Sigmoid colon (tissue), 6 donors: ENCODE measurements at regions not wholly inside any gene's neighbourhood (a gene's known extent, or its start where the extent isn't known, plus 50 kb on each side); places are given as distances from the start of the nearest gene placed in this dataset.
"Not testable (repeated sequence)": the region's sequence is repeated elsewhere in the genome, so short reads cannot be mapped to it uniquely, and the experiment has no call there.

Source experiments
- DNase-seq: peaks from one replicate; pipeline ENCODE4 v3.0.0-alpha.2; 2019
- H3K27ac ChIP-seq, 4 donors: fragments of 200-600 bp; sonication (generic); one replicate each; pipeline ENCODE4 v1.5.1; 2016 to 2019; ENCODE audit warnings: mild to moderate bottlenecking in 1 of 4
- H3K27me3 ChIP-seq, 3 donors: fragments of 200-600 bp; sonication (generic); one replicate each; pipeline ENCODE4 v1.5.1; 2019; ENCODE audit warnings: mild to moderate bottlenecking in 1 of 3
- H3K36me3 ChIP-seq, 4 donors: fragments of 200-600 bp; sonication (generic); one replicate each; pipeline ENCODE4 v1.5.1; 2016 to 2019
- H3K4me1 ChIP-seq, 4 donors: fragments of 200-600 bp; sonication (generic); one replicate each; pipeline ENCODE4 v1.5.1; 2017 to 2019
- H3K4me3 ChIP-seq, 4 donors: fragments of 200-600 bp; sonication (generic); one replicate each; pipeline ENCODE4 v1.5.1; 2017 to 2019; ENCODE audit warnings: mild to moderate bottlenecking in 2 of 4, moderate library complexity in 1 of 4
- H3K9me3 ChIP-seq, 4 donors: fragments of 200-600 bp in 3 of 4; sonication (generic) in 3 of 4; one replicate each; pipeline versions ENCODE4 v1.5.1 to v1.6.1; 2013 to 2019
- EP300 ChIP-seq, 4 donors: sonication (generic); formaldehyde crosslinking; IDR thresholded peaks; one replicate each; pipeline ENCODE4 v1.6.1; 2017; ENCODE audit warnings: antibody characterized with exemption in 4 of 4
- POLR2A ChIP-seq, 2 donors: fragments of 450-650 bp; IDR thresholded peaks; one replicate each; pipeline ENCODE4 v1.6.1; 2016; ENCODE audit warnings: antibody characterized with exemption in 2 of 2, mild to moderate bottlenecking in 2 of 2, moderate library complexity in 2 of 2
- POLR2AphosphoS5 ChIP-seq, 4 donors: sonication (generic); formaldehyde crosslinking; IDR thresholded peaks; one replicate each; pipeline ENCODE4 v1.6.1; 2017; ENCODE audit warnings: antibody characterized with exemption in 4 of 4
- WGBS, 2 donors: extraction: QIAGEN DNeasy Blood & Tissue Kit; methylation state at CpG; one replicate each; pipeline ENCODE4 v1.1.7; 2013; 5-methylcytosine and 5-hydroxymethylcytosine counted together
- intact Hi-C: fragments of 100-400 bp; cut with DNase I; formaldehyde crosslinking; loops from one replicate; pipeline ENCODE4 v1.15.1; 2023
- TF ChIP-seq, protein P1 (sequence below), 4 experiments: fragments of 450-650 bp in 3 of 4; fragments of 200-600 bp in 1 of 4; IDR thresholded peaks; one replicate each; pipeline ENCODE4 v1.5.1; 2016 to 2019; ENCODE audit warnings: antibody characterized with exemption in 4 of 4, mild to moderate bottlenecking in 3 of 4, moderate library complexity in 2 of 4
- donor health status: healthy with polysubstance abuse.
- donor health status: healthy.

DNA sequence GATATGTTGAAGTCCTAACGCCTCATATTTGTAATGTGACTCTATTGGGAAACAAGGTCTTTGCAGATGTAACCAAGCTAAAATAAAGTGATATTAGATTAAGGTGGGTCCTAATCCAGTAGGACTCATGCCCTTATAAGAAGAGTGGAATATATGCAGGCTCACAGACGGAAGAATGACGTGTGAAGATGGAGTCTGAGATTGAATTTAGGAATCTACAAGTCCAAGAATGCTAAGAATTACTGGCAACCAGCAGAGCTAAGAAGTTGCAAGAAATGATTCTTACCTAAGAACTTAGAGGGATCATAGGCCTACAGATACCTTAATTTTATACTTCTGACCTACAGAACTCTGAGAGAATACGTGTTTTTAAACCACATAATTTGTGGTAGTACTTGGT lies 350.0 kb upstream of the ST8SIA4 start:
- 82 to 91% methylated on average over 4 of the region's 4 CpGs for WGBS, 2 donors
- no peak for DNase-seq
- H3K9me3 ChIP-seq: no peaks in the 10 kb centered on the region
- no peak overlapping the region for H3K27ac ChIP-seq
- no peaks in the 10 kb centered on the region for H3K27me3 ChIP-seq
- H3K4me1 ChIP-seq: no peaks in the 10 kb centered on the region
- TF ChIP-seq POLR2AphosphoS5 (IDR thresholded peaks at IDR 0.05) (no peak), POLR2A (IDR thresholded peaks at IDR 0.05) (no peak), EP300 (IDR thresholded peaks at IDR 0.05) (no peak)
- TF ChIP-seq, protein P1, sequence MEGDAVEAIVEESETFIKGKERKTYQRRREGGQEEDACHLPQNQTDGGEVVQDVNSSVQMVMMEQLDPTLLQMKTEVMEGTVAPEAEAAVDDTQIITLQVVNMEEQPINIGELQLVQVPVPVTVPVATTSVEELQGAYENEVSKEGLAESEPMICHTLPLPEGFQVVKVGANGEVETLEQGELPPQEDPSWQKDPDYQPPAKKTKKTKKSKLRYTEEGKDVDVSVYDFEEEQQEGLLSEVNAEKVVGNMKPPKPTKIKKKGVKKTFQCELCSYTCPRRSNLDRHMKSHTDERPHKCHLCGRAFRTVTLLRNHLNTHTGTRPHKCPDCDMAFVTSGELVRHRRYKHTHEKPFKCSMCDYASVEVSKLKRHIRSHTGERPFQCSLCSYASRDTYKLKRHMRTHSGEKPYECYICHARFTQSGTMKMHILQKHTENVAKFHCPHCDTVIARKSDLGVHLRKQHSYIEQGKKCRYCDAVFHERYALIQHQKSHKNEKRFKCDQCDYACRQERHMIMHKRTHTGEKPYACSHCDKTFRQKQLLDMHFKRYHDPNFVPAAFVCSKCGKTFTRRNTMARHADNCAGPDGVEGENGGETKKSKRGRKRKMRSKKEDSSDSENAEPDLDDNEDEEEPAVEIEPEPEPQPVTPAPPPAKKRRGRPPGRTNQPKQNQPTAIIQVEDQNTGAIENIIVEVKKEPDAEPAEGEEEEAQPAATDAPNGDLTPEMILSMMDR (IDR thresholded peaks at IDR 0.05): no peak
- intact Hi-C loops: no loop called here
- H3K36me3 ChIP-seq: no peaks in the 10 kb centered on the region
- H3K4me3 ChIP-seq: no peak overlapping the region

DNA sequence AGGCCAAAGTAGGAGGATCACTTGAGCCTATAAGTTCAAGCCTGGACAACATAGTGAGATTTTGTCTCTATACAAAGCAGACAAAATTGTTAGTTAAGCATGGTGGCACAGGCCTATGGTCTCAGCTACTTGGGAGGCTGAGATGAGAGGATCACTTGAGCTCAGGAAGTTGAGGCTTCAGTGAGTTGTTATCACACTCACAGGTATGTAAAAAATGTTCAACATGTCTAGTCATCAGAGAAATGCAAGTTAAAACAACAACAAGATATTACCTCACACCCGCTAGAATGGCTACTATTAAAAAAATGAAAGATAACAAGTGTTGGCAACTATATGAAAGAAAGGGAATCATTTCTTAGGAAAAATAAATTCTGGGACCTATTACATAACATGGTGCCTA lies 341.5 kb upstream of the ST8SIA4 start:
- Histone ChIP-seq H3K27ac (no peak overlapping the region), H3K27me3 (no peaks in the 10 kb centered on the region), H3K36me3 (no peaks in the 10 kb centered on the region), H3K4me1 (no peaks in the 10 kb centered on the region), H3K9me3 (no peaks in the 10 kb centered on the region), H3K4me3 (no peak overlapping the region)
- TF ChIP-seq, protein P1 (IDR thresholded peaks at IDR 0.05): no peak
- no peak for TF ChIP-seq EP300 (IDR thresholded peaks at IDR 0.05)
- no peak for TF ChIP-seq POLR2A (IDR thresholded peaks at IDR 0.05)
- no peak for TF ChIP-seq POLR2AphosphoS5 (IDR thresholded peaks at IDR 0.05)
- DNase-seq: no peak
- intact Hi-C loops: no loop called here
- WGBS, 2 donors: 92 to 100% methylated on average over 1 of the region's 1 CpG

DNA sequence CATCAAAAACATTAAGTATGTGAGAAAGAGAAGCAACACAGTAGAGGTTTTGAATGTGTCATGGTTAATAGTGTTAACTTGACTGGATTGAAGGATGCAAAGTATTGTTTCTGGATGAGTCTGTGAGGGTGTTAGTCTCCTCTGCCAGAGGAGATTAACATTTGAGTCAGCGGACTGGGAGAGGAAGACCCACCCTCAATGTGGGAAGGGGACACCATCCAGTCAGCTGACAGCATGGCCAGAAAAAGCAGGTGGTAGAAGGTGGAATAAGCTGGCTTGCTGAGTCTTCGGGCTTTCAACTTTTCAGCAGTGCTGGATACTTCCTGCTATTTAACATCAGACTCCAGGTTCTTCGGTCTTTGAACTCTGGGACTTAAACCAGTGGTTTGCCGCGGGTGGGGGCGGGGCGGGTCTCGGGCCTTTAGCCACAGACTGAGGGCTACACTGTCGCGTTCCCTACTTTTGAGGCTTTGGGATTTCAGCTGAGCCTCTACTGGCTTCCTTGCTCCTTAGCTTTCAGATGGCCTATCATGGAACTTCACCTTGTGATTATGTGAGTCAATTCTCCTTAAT lies 309.9 kb upstream of the ST8SIA4 start:
- no peak for DNase-seq
- TF ChIP-seq EP300 (IDR thresholded peaks at IDR 0.05) (no peak), POLR2AphosphoS5 (IDR thresholded peaks at IDR 0.05) (no peak), POLR2A (IDR thresholded peaks at IDR 0.05) (no peak)
- TF ChIP-seq, protein P1 (IDR thresholded peaks at IDR 0.05): no peak
- Histone ChIP-seq H3K9me3 (no peaks in the 10 kb centered on the region), H3K27me3 (no peaks in the 10 kb centered on the region), H3K4me3 (no peak overlapping the region), H3K27ac (no peak overlapping the region), H3K4me1 (no peaks in the 10 kb centered on the region), H3K36me3 (no peaks in the 10 kb centered on the region)
- intact Hi-C loops: no loop called here
- WGBS, 2 donors: 79% methylated on average over 10 of the region's 10 CpGs

DNA sequence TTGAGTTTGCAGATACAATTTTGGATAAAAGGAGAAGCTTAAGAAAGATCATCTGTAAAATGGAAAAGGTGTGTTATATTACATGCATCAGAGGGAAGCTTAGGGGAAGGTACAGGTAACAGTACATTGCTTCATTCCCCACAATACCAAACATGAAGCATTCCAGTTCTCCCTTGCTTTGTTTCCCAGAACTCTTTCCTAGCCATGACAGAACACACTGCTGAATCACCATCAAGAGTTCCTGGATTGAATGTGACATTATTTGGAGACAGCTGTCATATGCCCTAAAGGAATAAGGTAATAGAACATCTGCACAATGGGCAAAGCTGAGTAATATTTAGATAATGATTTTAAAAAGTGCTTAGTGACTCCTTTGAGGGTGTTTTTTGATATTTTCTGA lies 303.5 kb upstream of the ST8SIA4 start:
- no peak overlapping the region for H3K4me3 ChIP-seq
- H3K27me3 ChIP-seq: no peaks in the 10 kb centered on the region
- DNase-seq: no peak
- no peaks in the 10 kb centered on the region for H3K36me3 ChIP-seq
- H3K27ac ChIP-seq: no peak overlapping the region
- intact Hi-C loops: no loop called here
- TF ChIP-seq POLR2AphosphoS5 (IDR thresholded peaks at IDR 0.05) (no peak), EP300 (IDR thresholded peaks at IDR 0.05) (no peak)
- TF ChIP-seq, protein P1 (IDR thresholded peaks at IDR 0.05): no peak
- no peaks in the 10 kb centered on the region for H3K9me3 ChIP-seq
- no peaks in the 10 kb centered on the region for H3K4me1 ChIP-seq

DNA sequence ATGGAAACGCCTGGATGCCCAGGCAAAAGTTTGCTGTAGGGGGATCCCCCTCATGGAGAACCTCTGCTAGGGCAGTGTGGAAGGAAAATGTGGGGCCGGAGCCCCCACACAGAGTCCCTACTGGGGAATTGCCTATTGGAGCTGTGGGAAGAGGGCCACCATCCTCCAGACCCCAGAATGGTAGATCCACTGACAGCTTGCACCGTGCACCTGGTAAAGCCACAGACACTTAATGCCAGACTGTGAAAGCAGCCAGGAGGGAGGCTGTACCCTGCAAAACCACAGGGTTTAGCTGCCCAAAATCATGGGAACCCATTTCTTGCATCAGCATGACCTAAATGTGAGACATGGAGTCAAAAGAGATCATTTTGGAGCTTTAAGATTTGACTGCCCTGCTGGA lies 302.0 kb upstream of the ST8SIA4 start:
- H3K4me1 ChIP-seq, H3K9me3 ChIP-seq, H3K4me3 ChIP-seq, intact Hi-C loops, H3K27me3 ChIP-seq, H3K27ac ChIP-seq, H3K36me3 ChIP-seq: not testable (repeated sequence)
- DNase-seq: peak; percentile 52
- WGBS, 2 donors: 80 to 85% methylated on average over 3 of the region's 3 CpGs

DNA sequence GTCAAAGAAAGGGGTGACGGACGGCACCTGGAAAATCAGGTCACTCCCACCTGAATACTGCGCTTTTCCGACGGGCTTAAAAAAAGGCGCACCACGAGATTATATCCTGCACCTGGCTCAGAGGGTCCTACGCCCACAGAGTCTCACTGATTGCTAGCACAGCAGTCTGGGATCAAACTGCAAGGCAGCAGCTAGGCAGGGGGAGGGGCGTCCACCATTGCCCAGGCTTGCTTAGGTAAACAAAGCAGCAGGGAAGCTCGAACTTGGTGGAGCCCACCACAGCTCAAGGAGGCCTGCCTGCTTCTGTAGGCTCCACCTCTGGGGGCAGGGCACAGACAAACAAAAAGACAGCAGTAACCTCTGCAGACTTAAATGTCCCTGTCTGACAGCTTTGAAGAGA lies 277.3 kb upstream of the ST8SIA4 start:
- H3K9me3 ChIP-seq, H3K27me3 ChIP-seq, H3K4me1 ChIP-seq, H3K4me3 ChIP-seq, DNase-seq, H3K36me3 ChIP-seq, intact Hi-C loops, H3K27ac ChIP-seq: not testable (repeated sequence)
- WGBS, 2 donors: 79 to 80% methylated on average over 10 of the region's 10 CpGs
